Nephron (organoid): ENCODE measurements at regions not wholly inside any gene's neighbourhood (a gene's known extent, or its start where the extent isn't known, plus 50 kb on each side); places are given as distances from the start of the nearest gene placed in this dataset.

Experiments
- H3K27ac Mint-ChIP-seq, 3 experiments: 2 replicates each; pipeline ENCODE4 v1.8.0; 2020; ENCODE audit warnings: mixed read lengths in 3 of 3, mild to moderate bottlenecking in 2 of 3, moderate library complexity in 1 of 3
- H3K27me3 Mint-ChIP-seq: 2 replicates; pipeline ENCODE4 v1.8.0; 2021; ENCODE audit warnings: low read depth, mild to moderate bottlenecking, moderate library complexity, mixed read lengths
- H3K36me3 Mint-ChIP-seq: 2 replicates; pipeline ENCODE4 v1.8.0; 2020; ENCODE audit warnings: low read depth, mixed read lengths
- H3K4me1 Mint-ChIP-seq: 2 replicates; pipeline ENCODE4 v1.8.0; 2020; ENCODE audit warnings: mixed read lengths
- H3K4me3 Mint-ChIP-seq, 3 experiments: 2 replicates each; pipeline ENCODE4 v1.8.0; 2020; ENCODE audit warnings: mild to moderate bottlenecking in 3 of 3, mixed read lengths in 3 of 3, moderate library complexity in 2 of 3
- H3K9me3 Mint-ChIP-seq: 2 replicates; pipeline ENCODE4 v1.8.0; 2020; ENCODE audit warnings: mixed read lengths
- CTCF ChIP-seq, 3 experiments: fragments of 200-600 bp; sonication (generic); IDR thresholded peaks; one replicate each; pipeline ENCODE4 v1.5.0; 2021; ENCODE audit warnings: antibody characterized with exemption in 3 of 3; ENCODE audit not compliant: unreplicated experiment in 3 of 3

- no peak overlapping the region for H3K4me3 Mint-ChIP-seq
- H3K4me1 Mint-ChIP-seq, result peaks cover 15% of the 10 kb centered on the region
- H3K36me3 Mint-ChIP-seq, result no peaks in the 10 kb centered on the region
- H3K27ac Mint-ChIP-seq, result no peak overlapping the region
- no peaks in the 10 kb centered on the region for H3K9me3 Mint-ChIP-seq
- peaks cover 4% of the 10 kb centered on the region for H3K27me3 Mint-ChIP-seq
- TF ChIP-seq CTCF (IDR thresholded peaks at IDR 0.05; ENCODE audit: unreplicated experiment in 3 of 3), result no peak
Measured at GRCh38 chr9:6128030-6128429, 87.6 kb upstream of the IL33 start.

- H3K27ac Mint-ChIP-seq, result no peak overlapping the region
- H3K36me3 Mint-ChIP-seq, result no peaks in the 10 kb centered on the region
- H3K9me3 Mint-ChIP-seq, result no peaks in the 10 kb centered on the region
- peaks cover 15% of the 10 kb centered on the region for H3K4me1 Mint-ChIP-seq
- no peak for TF ChIP-seq CTCF (IDR thresholded peaks at IDR 0.05; ENCODE audit: unreplicated experiment in 3 of 3)
- peaks cover 4% of the 10 kb centered on the region for H3K27me3 Mint-ChIP-seq
- no peak overlapping the region for H3K4me3 Mint-ChIP-seq
Measured at GRCh38 chr9:6126377-6126776, 89.2 kb upstream of the IL33 start.

GRCh38 chr9:6123416-6123815 is 92.2 kb upstream of the IL33 start:
- TF ChIP-seq CTCF (IDR thresholded peaks at IDR 0.05; ENCODE audit: unreplicated experiment in 3 of 3), result no peak
- Mint-ChIP-seq H3K9me3 (no peaks in the 10 kb centered on the region), H3K27ac (no peak overlapping the region), H3K4me1 (peaks cover 9% of the 10 kb centered on the region), H3K36me3 (no peaks in the 10 kb centered on the region), H3K27me3 (peaks cover 4% of the 10 kb centered on the region), H3K4me3 (no peak overlapping the region)

GRCh38 chr9:6121707-6122106 is 93.9 kb upstream of the IL33 start:
- Mint-ChIP-seq H3K4me3 (no peak overlapping the region), H3K9me3 (no peaks in the 10 kb centered on the region), H3K4me1 (peaks cover 9% of the 10 kb centered on the region), H3K27me3 (peaks cover 7% of the 10 kb centered on the region), H3K36me3 (no peaks in the 10 kb centered on the region), H3K27ac (no peak overlapping the region)
- no peak for TF ChIP-seq CTCF (IDR thresholded peaks at IDR 0.05; ENCODE audit: unreplicated experiment in 3 of 3)

GRCh38 chr9:6114424-6114823 is 99.0 kb upstream of the RANBP6 start:
- peaks cover 3% of the 10 kb centered on the region for H3K4me1 Mint-ChIP-seq

More at GRCh38 chr9:6114424-6114823, 99.0 kb upstream of the RANBP6 start:
- H3K27me3 Mint-ChIP-seq, result peaks cover 3% of the 10 kb centered on the region
- H3K9me3 Mint-ChIP-seq, result no peaks in the 10 kb centered on the region
- no peak for TF ChIP-seq CTCF (IDR thresholded peaks at IDR 0.05; ENCODE audit: unreplicated experiment in 3 of 3)
- no peak overlapping the region for H3K4me3 Mint-ChIP-seq
- H3K27ac Mint-ChIP-seq, result no peak overlapping the region
- H3K36me3 Mint-ChIP-seq, result no peaks in the 10 kb centered on the region
